Spleen (tissue), 7 donors: ENCODE measurements at regions not wholly inside any gene's neighbourhood (a gene's known extent, or its start where the extent isn't known, plus 50 kb on each side); places are given as distances from the start of the nearest gene placed in this dataset.

Experiments used
- CTCF ChIP-seq, 11 experiments: fragments of 200-600 bp in 7 of 11; fragments of 450-650 bp in 4 of 11; sonication (generic) in 4 of 11; IDR thresholded peaks in 8 of 11; conservative IDR thresholded peaks in 3 of 11; 1 replicate in 7 of 11; 2 replicates in 4 of 11; pipeline versions ENCODE4 v1.4.0 to v1.8.0; 2016 to 2021; ENCODE audit warnings: antibody characterized with exemption in 11 of 11, inconsistent platforms in 4 of 11, mild to moderate bottlenecking in 1 of 11
- POLR2A ChIP-seq, 3 donors: fragments of 450-650 bp; IDR thresholded peaks; one replicate each; pipeline ENCODE4 v1.5.1; 2017; ENCODE audit warnings: antibody characterized with exemption in 3 of 3, mild to moderate bottlenecking in 1 of 3
- POLR2AphosphoS5 ChIP-seq, 3 donors: sonication (generic); formaldehyde crosslinking; IDR thresholded peaks; one replicate each; pipeline ENCODE4 v1.5.1; 2017; ENCODE audit warnings: antibody characterized with exemption in 3 of 3
- donor health status: DM: no; HTN: no; CAD: no; lungs with moderate emphysema.
- donor health status: DM: no; HTN: no; CAD: no.
- donor health status: DM: no; HTN: no; CAD: no.

- TF ChIP-seq POLR2AphosphoS5 (IDR thresholded peaks at IDR 0.05) (no peak), CTCF (IDR thresholded peaks at IDR 0.05 in 8 of 11, conservative IDR thresholded peaks at IDR 0.05 in 3 of 11) (no peak), POLR2A (IDR thresholded peaks at IDR 0.05) (no peak)
Measured at GRCh38 chr16:8237452-8237851, 352.9 kb downstream of the TMEM114 start.
